GM18505 (cell line): ENCODE measurements at regions not wholly inside any gene's neighbourhood (a gene's known extent, or its start where the extent isn't known, plus 50 kb on each side); places are given as distances from the start of the nearest gene placed in this dataset.
A peak's percentile ranks its signal among the peaks of the same experiment; 100 is the strongest.

Experiments
- ATAC-seq: cut with Tn5 transposase; IDR thresholded peaks from one replicate; pipeline ENCODE4 v1.9.1; 2021; ENCODE audit not compliant: unreplicated experiment
- POLR2A ChIP-seq: IDR thresholded peaks from 4 replicates; pipeline ENCODE4 v1.6.1; 2011; ENCODE audit warnings: borderline replicate concordance; ENCODE audit not compliant: insufficient read depth, insufficient read length; ENCODE audit errors: extremely low read depth

- TF ChIP-seq POLR2A: no peak
- no peak for ATAC-seq
Measured at GRCh38 chr18:45119876-45120275, 439.2 kb downstream of the SETBP1 start.

DNA sequence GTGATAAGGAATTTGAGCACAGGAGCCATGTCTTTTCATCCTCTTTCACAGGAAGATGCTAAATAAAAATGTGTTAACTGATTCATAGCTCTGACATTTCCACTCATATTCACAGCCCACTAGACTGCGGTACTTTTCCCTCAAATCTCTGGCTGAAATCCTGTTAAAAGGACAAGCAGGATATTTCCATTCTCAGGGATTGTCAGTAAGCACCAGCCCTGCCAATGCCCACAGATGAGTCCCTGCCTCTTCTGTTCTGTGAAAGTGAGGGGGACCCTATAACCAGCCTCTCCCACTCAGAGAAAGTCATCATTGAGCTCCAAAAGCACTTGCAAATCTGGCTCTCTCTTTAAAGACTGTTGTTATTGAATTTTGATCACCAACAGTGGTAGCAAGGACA, 440.5 kb downstream of the SETBP1 start:
- ATAC-seq: no peak
- no peak for TF ChIP-seq POLR2A

DNA sequence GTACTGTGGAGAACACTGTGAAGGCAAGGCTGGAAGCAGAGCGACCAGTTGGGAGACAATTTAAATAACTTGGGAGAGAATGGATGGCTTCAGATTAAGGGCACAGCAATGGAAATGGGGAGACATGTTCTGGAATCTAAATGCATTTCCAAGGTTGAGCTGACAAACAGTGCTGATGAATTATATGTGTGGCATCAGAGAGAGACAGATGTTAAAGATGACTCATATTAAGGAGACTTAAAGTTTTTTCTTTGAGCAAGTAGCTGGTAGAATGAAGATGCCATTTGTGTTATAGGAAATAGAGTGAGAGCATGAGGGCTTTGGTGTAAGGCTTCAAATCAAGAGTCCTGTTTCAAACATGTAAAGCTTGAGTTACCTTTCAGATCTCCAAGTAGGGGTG, 441.8 kb downstream of the SETBP1 start:
- ATAC-seq: no peak
- TF ChIP-seq POLR2A: no peak

DNA sequence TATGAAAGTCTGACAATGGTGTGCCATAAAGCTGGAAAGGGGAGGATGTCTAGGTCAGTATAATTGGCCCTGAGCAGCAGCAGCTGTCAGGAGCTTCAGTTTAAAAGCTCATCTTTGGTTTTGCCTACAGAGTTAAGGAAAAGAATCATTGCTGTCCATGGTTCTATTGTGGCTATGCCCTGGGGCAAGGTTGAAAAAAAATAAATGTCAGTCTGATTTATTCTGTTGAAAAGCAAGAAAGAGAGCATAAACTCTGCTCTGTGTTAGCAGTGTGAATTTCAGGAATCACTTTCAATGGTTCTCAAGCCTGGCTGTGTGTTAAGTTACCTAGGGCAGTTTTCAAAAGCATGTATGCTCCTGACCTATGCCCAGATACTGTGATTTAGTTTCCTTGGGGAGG, 446.7 kb downstream of the SETBP1 start:
- ATAC-seq: no peak
- TF ChIP-seq POLR2A: no peak

DNA sequence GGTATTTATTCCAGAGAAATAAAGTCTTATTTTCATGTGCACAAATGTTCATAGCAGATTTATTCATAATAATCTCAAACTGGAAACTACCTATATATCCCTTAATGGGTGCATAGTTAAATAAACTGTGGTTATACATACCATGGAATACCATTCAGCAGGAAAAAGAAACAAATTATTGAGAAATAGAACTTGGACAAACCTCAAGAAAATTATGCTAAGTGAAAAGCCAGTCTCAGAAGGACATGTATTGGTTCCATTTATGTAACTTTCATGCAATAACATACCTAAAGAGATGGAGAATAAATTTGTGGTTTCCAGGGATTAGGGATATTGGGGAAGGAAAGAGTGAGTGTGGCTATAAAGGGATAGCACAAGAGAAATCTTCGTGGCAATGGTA, 452.6 kb downstream of the SETBP1 start:
- no peak for ATAC-seq
- no peak for TF ChIP-seq POLR2A

GRCh38 chr18:45136381-45137086, 455.8 kb downstream of the SETBP1 start:
- ATAC-seq: no peak
- no peak for TF ChIP-seq POLR2A

DNA sequence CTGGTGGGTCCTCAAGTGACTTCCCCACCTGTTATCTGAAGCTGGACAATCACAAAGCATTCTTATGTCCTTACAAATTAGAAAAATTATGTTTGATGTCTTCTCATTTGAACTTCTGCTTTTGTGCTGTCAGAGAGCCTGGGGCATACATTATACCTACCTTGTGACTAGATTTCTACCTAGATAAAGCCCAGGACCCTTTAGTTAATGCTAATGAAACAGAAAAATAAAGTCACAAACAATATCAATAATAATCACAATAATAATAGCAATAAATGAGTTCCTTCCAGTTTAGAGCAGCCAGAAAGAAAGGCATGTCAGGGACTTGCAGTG, 456.4 kb downstream of the SETBP1 start:
- no peak for TF ChIP-seq POLR2A
- ATAC-seq: no peak

DNA sequence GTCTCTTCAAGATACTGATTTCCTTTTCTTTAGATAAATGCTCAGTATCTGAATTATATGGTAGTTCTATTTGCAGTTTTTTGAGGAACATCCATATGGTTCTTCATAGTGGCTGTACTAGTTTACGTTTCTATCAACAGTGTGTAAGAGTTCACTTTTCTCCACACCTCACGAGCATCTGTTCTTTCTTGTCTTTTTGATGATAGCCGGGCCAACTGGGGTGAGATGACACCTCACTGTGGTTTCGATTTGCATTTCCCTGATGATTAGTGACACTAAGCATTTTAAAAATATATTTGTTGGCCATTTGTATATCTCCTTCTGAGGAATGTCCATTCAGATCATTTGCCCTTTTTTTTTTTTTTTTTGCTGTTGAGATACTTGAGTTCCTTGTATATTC, 458.8 kb downstream of the SETBP1 start:
- ATAC-seq: no peak

GRCh38 chr18:45142868-45143267, 462.2 kb downstream of the SETBP1 start:
- TF ChIP-seq POLR2A: no peak
- ATAC-seq: no peak

More for the DNA sequence above, 458.8 kb downstream of the SETBP1 start:
- no peak for TF ChIP-seq POLR2A

DNA sequence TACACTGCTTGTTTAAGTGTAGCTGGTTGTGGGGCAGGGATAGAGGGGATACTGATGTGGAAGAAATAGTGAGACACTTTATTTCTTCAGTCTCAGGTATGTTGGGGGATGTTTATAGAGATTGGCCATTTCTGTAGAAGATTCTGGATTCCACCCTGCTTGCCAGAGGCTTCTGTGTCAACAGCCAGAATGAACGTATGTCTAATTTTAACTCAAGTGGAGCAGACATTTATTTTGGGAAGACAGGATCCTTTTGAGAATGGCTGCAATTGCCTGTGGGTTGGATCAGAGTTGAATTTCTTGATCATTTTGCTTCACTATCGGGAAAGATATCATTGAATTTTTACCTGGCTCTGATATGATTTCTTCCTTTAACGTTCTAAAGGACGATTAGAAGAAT, 465.6 kb upstream of the SLC14A2 start:
- TF ChIP-seq POLR2A: no peak
- no peak for ATAC-seq

- no peak for TF ChIP-seq POLR2A
- no peak for ATAC-seq
Measured at GRCh38 chr18:45151645-45152044, 463.6 kb upstream of the SLC14A2 start.

GRCh38 chr18:45155526-45155925, 459.8 kb upstream of the SLC14A2 start:
- no peak for TF ChIP-seq POLR2A
- ATAC-seq: no peak

- ATAC-seq: no peak
- TF ChIP-seq POLR2A: no peak
Measured at GRCh38 chr18:45156946-45157345, 458.3 kb upstream of the SLC14A2 start.

GRCh38 chr18:45157576-45157975, 457.7 kb upstream of the SLC14A2 start:
- no peak for ATAC-seq
- no peak for TF ChIP-seq POLR2A

DNA sequence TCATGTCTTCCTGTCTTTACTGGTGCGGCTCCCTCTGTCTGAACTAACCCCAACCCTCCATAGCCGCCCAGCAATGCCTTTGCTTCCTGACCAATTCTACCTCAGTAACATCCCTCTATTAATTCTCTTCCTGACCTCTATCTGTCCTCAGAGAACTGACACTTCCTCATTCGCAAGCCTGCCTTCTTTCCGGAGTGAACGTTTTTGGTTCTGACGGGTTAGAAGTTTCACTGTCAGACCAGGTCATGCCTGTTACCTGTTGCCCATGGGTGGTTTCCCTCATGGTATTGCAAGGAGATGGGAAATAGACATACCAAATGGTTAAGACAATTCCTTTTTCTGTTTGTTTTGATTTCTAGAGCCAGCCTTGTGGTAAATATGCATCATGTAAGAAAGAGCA, 453.4 kb upstream of the SLC14A2 start:
- peak; percentile 90 for ATAC-seq
- no peak for TF ChIP-seq POLR2A

- no peak for TF ChIP-seq POLR2A
Measured at GRCh38 chr18:45163871-45164270, 451.4 kb upstream of the SLC14A2 start.

DNA sequence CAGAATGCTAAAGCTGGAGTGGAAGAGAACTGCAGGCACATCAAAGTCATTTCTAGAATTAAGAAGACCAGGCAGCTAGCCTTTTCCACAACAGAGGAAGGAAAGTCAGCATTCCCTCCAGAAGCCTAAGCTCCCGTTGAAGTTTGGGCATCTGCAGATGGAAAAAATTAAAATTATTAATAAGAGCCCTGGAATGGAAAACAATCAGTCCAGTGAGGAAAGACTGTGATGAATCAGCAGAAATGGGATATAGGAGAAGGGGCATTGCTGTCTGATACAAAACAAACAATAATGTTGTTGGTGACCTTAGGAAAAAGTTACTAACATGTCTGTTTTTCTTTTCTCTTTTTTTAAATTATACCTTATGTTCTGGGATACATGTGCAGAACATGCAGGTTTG, 450.7 kb upstream of the SLC14A2 start:
- ATAC-seq: no peak
- TF ChIP-seq POLR2A: no peak

More at GRCh38 chr18:45163871-45164270, 451.4 kb upstream of the SLC14A2 start:
- no peak for ATAC-seq
